Thyroid gland (tissue), 4 donors: ENCODE measurements at regions not wholly inside any gene's neighbourhood (a gene's known extent, or its start where the extent isn't known, plus 50 kb on each side); places are given as distances from the start of the nearest gene placed in this dataset.

ENCODE experiments used
- CTCF ChIP-seq, 6 experiments: fragments of 200-600 bp in 3 of 6; fragments of 450-650 bp in 3 of 6; sonication (generic) in 3 of 6; IDR thresholded peaks; one replicate each; pipeline ENCODE4 v1.5.1; 2016 to 2019; ENCODE audit warnings: antibody characterized with exemption in 6 of 6, mild to moderate bottlenecking in 2 of 6, inconsistent platforms in 1 of 6, moderate library complexity in 1 of 6
- POLR2A ChIP-seq, 2 donors: fragments of 450-650 bp; IDR thresholded peaks; one replicate each; pipeline ENCODE4 v1.6.1; 2017; ENCODE audit warnings: antibody characterized with exemption in 2 of 2, mild to moderate bottlenecking in 2 of 2, moderate library complexity in 1 of 2

GRCh38 chr2:14237902-14238301 lies 394.6 kb upstream of the LRATD1 start:
- TF ChIP-seq CTCF (IDR thresholded peaks at IDR 0.05) (no peak), POLR2A (IDR thresholded peaks at IDR 0.05) (no peak)
